K562 (cell line): ENCODE measurements at regions not wholly inside any gene's neighbourhood (a gene's known extent, or its start where the extent isn't known, plus 50 kb on each side); places are given as distances from the start of the nearest gene placed in this dataset.

ENCODE experiments used
- ATAC-seq: fragments of 200-7000 bp; cut with Tn5 transposase; 3 replicates; pipeline ENCODE4 v1.9.1; 2020; ENCODE audit warnings: moderate library complexity
- BruUV-seq: library from RNA; stranded (reverse); fragments of 400-500 nt; replicated peaks from 2 replicates; lab custom pipeline; 2021; lab: Mats Ljungman, UMichigan
- CTCF ChIA-PET: fragments of 300-600 bp; formaldehyde crosslinking; extraction: SDS; loops from one replicate; lab custom pipeline; 2021; ENCODE audit warnings: low intra/inter-chr PET ratio; lab: Yijun Ruan, JAX
- POLR2A ChIA-PET: fragments of 300-600, 350-650 bp; sonication (Branson Sonifier 250); formaldehyde crosslinking; extraction: SDS; loops from one replicate; lab custom pipeline; 2021; ENCODE audit warnings: antibody characterized with exemption, inconsistent platforms; lab: Yijun Ruan, JAX
- DNase-seq, 4 experiments: peaks; one replicate each; pipeline versions ENCODE4 v3.0.0 to v3.0.0-alpha.2; 2011 to 2018; ENCODE audit warnings: low spot score in 3 of 4, mixed read lengths in 3 of 4; ENCODE audit errors: extremely low read depth in 1 of 4
- FAIRE-seq: peaks from 2 replicates; lab custom pipeline; 2011; peaks lifted over from hg19 to GRCh38; lab: Jason Lieb, UNC
- H2AFZ ChIP-seq: 2 replicates; pipeline ENCODE4 v1.6.0; 2011; ENCODE audit warnings: low read depth, low read length, control low read depth, inconsistent platforms
- H3K27ac ChIP-seq: fragments of 200-600 bp; 3 replicates; pipeline ENCODE4 v1.8.0; 2011; ENCODE audit warnings: low read depth, mild to moderate bottlenecking, control low read depth, inconsistent platforms, low read length, moderate library complexity, mixed read lengths; ENCODE audit errors: extremely low read depth
- H3K27me3 ChIP-seq, 2 experiments: fragments of 300-600 bp in 1 of 2; 2 replicates in 1 of 2; 3 replicates in 1 of 2; pipeline versions ENCODE4 v1.6.0 to v1.8.0; 2011; ENCODE audit warnings: inconsistent platforms in 2 of 2, low read length in 2 of 2, mild to moderate bottlenecking in 1 of 2, mixed read lengths in 1 of 2, moderate library complexity in 1 of 2; ENCODE audit not compliant: control insufficient read depth in 2 of 2, insufficient read depth in 2 of 2
- H3K36me3 ChIP-seq: fragments of 300-600 bp; 3 replicates; pipeline ENCODE4 v1.8.0; 2011; ENCODE audit warnings: mild to moderate bottlenecking, low read length, inconsistent platforms; ENCODE audit not compliant: control insufficient read depth, insufficient read depth
- H3K4me1 ChIP-seq, 2 experiments: fragments of 200-600 bp in 1 of 2; replicated peaks in 1 of 2; 2 replicates in 1 of 2; 3 replicates in 1 of 2; pipeline versions ENCODE4 v1.5.1 to v1.8.0; 2011; ENCODE audit warnings: inconsistent platforms in 2 of 2, low read length in 2 of 2, mild to moderate bottlenecking in 1 of 2, mixed read lengths in 1 of 2, moderate library complexity in 1 of 2; ENCODE audit not compliant: control insufficient read depth in 2 of 2, insufficient read depth in 2 of 2
- H3K4me2 ChIP-seq: 2 replicates; pipeline ENCODE4 v1.6.1; 2011; ENCODE audit warnings: low read length, control low read depth, inconsistent platforms, mixed read lengths; ENCODE audit not compliant: insufficient read depth
- H3K4me3 ChIP-seq: fragments of 200-600 bp; sonication (generic), shearing (Covaris generic); 2 replicates; pipeline ENCODE4 v1.5.1; 2016; ENCODE audit warnings: control low read depth, inconsistent platforms
- H3K79me2 ChIP-seq: fragments of 200-600 bp; 3 replicates; pipeline ENCODE4 v1.8.0; 2011; ENCODE audit warnings: low read length, inconsistent platforms; ENCODE audit not compliant: control insufficient read depth, insufficient read depth
- H3K9ac ChIP-seq, 2 experiments: 2 replicates each; pipeline versions ENCODE4 v1.6.0 to v1.6.1; 2011; ENCODE audit warnings: low read depth in 2 of 2, low read length in 2 of 2, control low read depth in 1 of 2, inconsistent platforms in 1 of 2, mild to moderate bottlenecking in 1 of 2, mixed read lengths in 1 of 2; ENCODE audit not compliant: insufficient read depth in 1 of 2
- H3K9me1 ChIP-seq: one replicate; pipeline ENCODE4 v1.6.0; 2011; ENCODE audit warnings: inconsistent platforms, mild to moderate bottlenecking, low read length, moderate library complexity; ENCODE audit not compliant: control insufficient read depth, insufficient read depth
- H3K9me3 ChIP-seq: replicated peaks from 2 replicates; pipeline ENCODE4 v1.5.1; 2011; ENCODE audit warnings: low read depth, low read length, inconsistent platforms; ENCODE audit not compliant: control insufficient read depth, insufficient read depth
- H4K20me1 ChIP-seq: replicated peaks from 2 replicates; pipeline ENCODE4 v1.6.1; 2011; ENCODE audit warnings: low read length, inconsistent platforms, mixed read lengths; ENCODE audit not compliant: control insufficient read depth, insufficient read depth
- CEBPB ChIP-seq: fragments of 450-650 bp; IDR thresholded peaks from 2 replicates; pipeline ENCODE4 v1.6.1; 2016; ENCODE audit warnings: missing genetic modification characterization, missing compliant biosample characterization
- CEBPG ChIP-seq, 3 experiments: fragments of 200-800 bp in 1 of 3; sonication (Bioruptor generic) in 1 of 3; sonication (generic) in 1 of 3; formaldehyde crosslinking in 1 of 3; IDR thresholded peaks in 2 of 3; conservative IDR thresholded peaks in 1 of 3; 2 replicates each; pipeline versions ENCODE4 v1.6.1 to v1.8.0; 2016 to 2022; ENCODE audit warnings: missing compliant biosample characterization in 2 of 3, missing genetic modification characterization in 2 of 3, mild to moderate bottlenecking in 1 of 3, missing genetic modification reagents in 1 of 3
- CHD4 ChIP-seq: fragments of 200-600 bp; sonication (generic); IDR thresholded peaks from 3 replicates; pipeline ENCODE4 v1.6.1; 2012; ENCODE audit warnings: low read depth, mild to moderate bottlenecking, mixed read lengths, low read length, inconsistent platforms; ENCODE audit not compliant: insufficient read depth, insufficient replicate concordance, poor library complexity, severe bottlenecking
- FOXP1 ChIP-seq: sonication (generic); formaldehyde crosslinking; IDR thresholded peaks from 2 replicates; pipeline ENCODE4 v1.8.0; 2022; ENCODE audit warnings: mild to moderate bottlenecking, missing genetic modification reagents
- NCOR1 ChIP-seq: fragments of 450-650 bp; IDR thresholded peaks from 2 replicates; pipeline ENCODE4 v1.6.1; 2016; ENCODE audit warnings: mild to moderate bottlenecking, moderate library complexity
- SMAD3 ChIP-seq: fragments of 450-650 bp; formaldehyde crosslinking; conservative IDR thresholded peaks from 2 replicates; pipeline ENCODE4 v1.4.0; 2020; ENCODE audit warnings: mild to moderate bottlenecking
- WGBS: fragments of 100-300 bp; shearing (Covaris generic); methylation state at CpG from one replicate; pipeline ENCODE4 v1.1.6; 2016; ENCODE audit warnings: low coverage, mixed read lengths; ENCODE audit not compliant: insufficient coverage; ENCODE audit errors: missing lambda C conversion rate; 5-methylcytosine and 5-hydroxymethylcytosine counted together
- in situ Hi-C: fragments of 300-500 bp; cut with MboI; formaldehyde crosslinking; loops from 4 replicates; pipeline ENCODE4 v1.15.0; 2018; ENCODE audit warnings: inconsistent platforms, mixed read lengths
- intact Hi-C: fragments of 100-400 bp; cut with micrococcal nuclease; formaldehyde crosslinking; loops from 2 replicates; pipeline ENCODE4 v1.14.2; 2022

DNA sequence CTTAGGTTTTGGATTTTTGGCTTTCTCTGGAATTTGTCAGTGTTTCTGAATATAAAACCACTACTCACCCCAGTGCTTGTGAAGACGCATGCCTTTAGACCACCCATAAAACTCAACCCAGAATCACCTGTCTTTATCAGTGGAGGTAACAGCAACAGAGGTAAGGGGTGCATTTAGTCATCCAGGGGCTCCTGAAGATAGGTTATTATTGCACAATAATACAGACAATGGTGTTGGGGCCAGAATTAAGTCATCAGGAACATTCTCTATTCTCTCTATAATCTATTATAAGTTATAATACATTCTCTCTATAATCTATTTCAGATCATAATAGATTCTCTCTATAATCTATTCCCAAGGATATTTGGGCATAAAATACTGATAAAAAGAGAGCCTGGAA, 100.2 kb upstream of the KCNQ5 start:
- no peaks in the 10 kb centered on the region for H3K36me3 ChIP-seq
- no peak overlapping the region for H3K9ac ChIP-seq
- intact Hi-C loops (loop anchor here (2.0 to 5.0 kb wide), 2 partner anchors 33 to 61 kb away; no protein-coding TSS in a partner anchor), in situ Hi-C loops (loop anchor here (5.0 kb wide), 1 partner anchor 56 kb away; no protein-coding TSS in a partner anchor)
- no peak overlapping the region for H3K4me3 ChIP-seq
- FAIRE-seq: no peak
- BruUV-seq: no TSS peak
- H4K20me1 ChIP-seq: no peaks in the 10 kb centered on the region
- ChIA-PET CTCF (no interaction called here), POLR2A (interaction anchor here (1.3 kb wide), 1 partner anchor 39 kb away, joined by 3 read pairs; no protein-coding TSS in a partner anchor)
- H3K9me3 ChIP-seq: no peaks in the 10 kb centered on the region
- no peak overlapping the region for H3K27ac ChIP-seq
- peaks cover 0 to 5% of the 10 kb centered on the region in 2 experiments; a peak in 2 of 5 replicates for H3K4me1 ChIP-seq
- no peak for ATAC-seq
- H2AFZ ChIP-seq: no peak overlapping the region
- TF ChIP-seq CEBPG (CRISPR knock-in tag; IDR thresholded peaks at IDR 0.05) (no peak), CEBPG (tag; conservative IDR thresholded peaks at IDR 0.05 in 1 of 2, IDR thresholded peaks at IDR 0.05 in 1 of 2) (peak in 1 of 2 experiments; percentile 86; a peak in 2 of 4 replicates), SMAD3 (CRISPR knock-in tag) (no peak), NCOR1 (no peak), FOXP1 (CRISPR knock-in tag) (no peak), CEBPB (tag) (peak; percentile 72), CHD4 (no peak)
- TF ChIP-seq, all 486 proteins: peak for 2
- DNase-seq: no peak
- Histone ChIP-seq H3K79me2 (no peaks in the 10 kb centered on the region), H3K4me2 (no peak overlapping the region), H3K27me3 (no peaks in the 10 kb centered on the region), H3K9me1 (no peaks in the 10 kb centered on the region)
- 25% methylated on average over 1 of the region's 1 CpG for WGBS
